Upper lobe of left lung (tissue), 6 donors: ENCODE measurements at regions not wholly inside any gene's neighbourhood (a gene's known extent, or its start where the extent isn't known, plus 50 kb on each side); places are given as distances from the start of the nearest gene placed in this dataset.

Source experiments
- ATAC-seq, 2 donors: fragments of 200-7000 bp; cut with Tn5 transposase; one replicate each; pipeline ENCODE4 v1.9.1; 2022; ENCODE audit warnings: mild to moderate bottlenecking in 2 of 2, moderate library complexity in 2 of 2; ENCODE audit not compliant: low FRiP score in 2 of 2
- DNase-seq, 2 donors: peaks; one replicate each; pipeline ENCODE4 v3.0.0-alpha.2; 2019 to 2020
- H3K27ac ChIP-seq, 4 donors: fragments of 200-600 bp; sonication (generic); one replicate each; pipeline ENCODE4 v1.5.1; 2016 to 2019
- H3K27me3 ChIP-seq, 4 donors: fragments of 200-600 bp; sonication (generic); one replicate each; pipeline ENCODE4 v1.5.1; 2017 to 2019
- H3K36me3 ChIP-seq, 4 donors: fragments of 200-600 bp; sonication (generic); one replicate each; pipeline ENCODE4 v1.5.1; 2016 to 2019
- H3K4me1 ChIP-seq, 4 donors: fragments of 200-600 bp; sonication (generic); one replicate each; pipeline ENCODE4 v1.5.1; 2018 to 2019
- H3K4me3 ChIP-seq, 4 donors: fragments of 200-600 bp; sonication (generic); one replicate each; pipeline ENCODE4 v1.5.1; 2017 to 2019; ENCODE audit warnings: mild to moderate bottlenecking in 2 of 4, moderate library complexity in 1 of 4
- H3K9me3 ChIP-seq, 4 donors: fragments of 200-600 bp; sonication (generic); one replicate each; pipeline ENCODE4 v1.5.1; 2018 to 2019
- EP300 ChIP-seq, 4 donors: sonication (generic); formaldehyde crosslinking; IDR thresholded peaks; one replicate each; pipeline ENCODE4 v1.5.1; 2017; ENCODE audit warnings: antibody characterized with exemption in 4 of 4, control low read depth in 2 of 4
- POLR2A ChIP-seq, 4 donors: fragments of 450-650 bp; IDR thresholded peaks; one replicate each; pipeline ENCODE4 v1.5.1; 2016 to 2017; ENCODE audit warnings: antibody characterized with exemption in 4 of 4, mild to moderate bottlenecking in 2 of 4
- POLR2AphosphoS5 ChIP-seq, 2 donors: sonication (generic); formaldehyde crosslinking; IDR thresholded peaks; one replicate each; pipeline ENCODE4 v1.5.1; 2017; ENCODE audit warnings: antibody characterized with exemption in 2 of 2
- WGBS, 2 donors: methylation state at CpG; one replicate each; pipeline ENCODE4 v1.1.5; 2017 to 2018; 5-methylcytosine and 5-hydroxymethylcytosine counted together
- TF ChIP-seq, protein P1 (sequence below), 6 experiments: fragments of 450-650 bp in 4 of 6; fragments of 200-600 bp in 2 of 6; sonication (generic) in 2 of 6; IDR thresholded peaks; one replicate each; pipeline ENCODE4 v1.5.1; 2016 to 2019; ENCODE audit warnings: antibody characterized with exemption in 6 of 6
- donor health status: DM: no; HTN: no; CAD: no; lungs with moderate emphysema.
- donor health status: DM: no; HTN: yes; CAD: no; lungs with severe emphysema.

- no peak for DNase-seq
- WGBS, 2 donors = 86 to 91% methylated on average over 23 of the region's 23 CpGs
- no peak overlapping the region for H3K4me3 ChIP-seq
- no peaks in the 10 kb centered on the region for H3K36me3 ChIP-seq
- no peaks in the 10 kb centered on the region for H3K4me1 ChIP-seq
- peaks cover 0 to 10% (median 0%) of the 10 kb centered on the region in 4 donors for H3K9me3 ChIP-seq
- H3K27me3 ChIP-seq = no peaks in the 10 kb centered on the region
- no peak overlapping the region for H3K27ac ChIP-seq
- TF ChIP-seq, protein P1, sequence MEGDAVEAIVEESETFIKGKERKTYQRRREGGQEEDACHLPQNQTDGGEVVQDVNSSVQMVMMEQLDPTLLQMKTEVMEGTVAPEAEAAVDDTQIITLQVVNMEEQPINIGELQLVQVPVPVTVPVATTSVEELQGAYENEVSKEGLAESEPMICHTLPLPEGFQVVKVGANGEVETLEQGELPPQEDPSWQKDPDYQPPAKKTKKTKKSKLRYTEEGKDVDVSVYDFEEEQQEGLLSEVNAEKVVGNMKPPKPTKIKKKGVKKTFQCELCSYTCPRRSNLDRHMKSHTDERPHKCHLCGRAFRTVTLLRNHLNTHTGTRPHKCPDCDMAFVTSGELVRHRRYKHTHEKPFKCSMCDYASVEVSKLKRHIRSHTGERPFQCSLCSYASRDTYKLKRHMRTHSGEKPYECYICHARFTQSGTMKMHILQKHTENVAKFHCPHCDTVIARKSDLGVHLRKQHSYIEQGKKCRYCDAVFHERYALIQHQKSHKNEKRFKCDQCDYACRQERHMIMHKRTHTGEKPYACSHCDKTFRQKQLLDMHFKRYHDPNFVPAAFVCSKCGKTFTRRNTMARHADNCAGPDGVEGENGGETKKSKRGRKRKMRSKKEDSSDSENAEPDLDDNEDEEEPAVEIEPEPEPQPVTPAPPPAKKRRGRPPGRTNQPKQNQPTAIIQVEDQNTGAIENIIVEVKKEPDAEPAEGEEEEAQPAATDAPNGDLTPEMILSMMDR (IDR thresholded peaks at IDR 0.05) = no peak
- no peak for TF ChIP-seq POLR2A (IDR thresholded peaks at IDR 0.05)
- TF ChIP-seq POLR2AphosphoS5 (IDR thresholded peaks at IDR 0.05) = no peak
- no peak for ATAC-seq
These were observed 323.3 kb upstream of the AJAP1 start for GRCh38 chr1:4330805-4331766.

DNA sequence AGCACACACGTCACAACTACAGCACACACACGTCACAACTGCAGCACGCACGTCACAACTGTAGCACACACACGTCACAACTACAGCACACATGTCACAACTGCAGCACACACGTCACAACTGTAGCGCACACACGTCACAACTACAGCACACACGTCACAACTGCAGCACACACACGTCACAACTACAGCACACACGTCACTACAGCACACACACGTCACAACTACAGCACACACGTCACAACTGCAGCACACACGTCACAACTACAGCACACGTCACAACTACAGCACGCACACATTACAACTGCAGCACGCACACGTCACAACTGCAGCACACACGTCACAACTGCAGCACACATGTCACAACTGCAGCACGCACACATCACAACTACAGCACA lies 322.6 kb upstream of the AJAP1 start:
- ATAC-seq = no peak
- WGBS, 2 donors = 92 to 93% methylated on average over 20 of the region's 20 CpGs
- peaks cover 0 to 10% (median 0%) of the 10 kb centered on the region in 4 donors for H3K9me3 ChIP-seq

DNA sequence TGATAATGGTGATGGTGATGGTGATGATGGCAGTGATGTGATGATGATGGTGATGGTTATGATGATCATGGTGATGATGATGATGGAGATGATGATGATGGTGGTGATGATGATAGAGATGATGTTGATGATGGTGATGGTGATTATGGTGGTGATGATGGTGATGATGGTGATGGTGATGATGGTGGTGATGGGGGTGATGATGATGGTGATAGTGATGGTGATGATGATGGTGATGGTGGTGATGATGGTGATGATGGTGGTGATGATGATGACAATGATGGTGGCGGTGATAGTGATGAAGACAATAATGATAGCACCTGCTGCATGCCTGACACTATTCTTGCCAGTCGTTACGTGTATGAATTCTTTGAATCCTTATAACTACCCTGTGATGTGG lies 317.9 kb upstream of the AJAP1 start:
- Histone ChIP-seq H3K9me3 (peaks cover 0 to 10% (median 0%) of the 10 kb centered on the region in 4 donors), H3K36me3 (no peaks in the 10 kb centered on the region), H3K4me1 (no peaks in the 10 kb centered on the region), H3K4me3 (no peak overlapping the region), H3K27ac (no peak overlapping the region), H3K27me3 (no peaks in the 10 kb centered on the region)
- 94 to 99% methylated on average over 3 of the region's 3 CpGs for WGBS, 2 donors
- DNase-seq (no peak), ATAC-seq (no peak)
- TF ChIP-seq EP300 (IDR thresholded peaks at IDR 0.05) (no peak), POLR2AphosphoS5 (IDR thresholded peaks at IDR 0.05) (no peak), POLR2A (IDR thresholded peaks at IDR 0.05) (no peak)
- TF ChIP-seq, protein P1 (IDR thresholded peaks at IDR 0.05) = no peak

More for the DNA sequence above, 322.6 kb upstream of the AJAP1 start:
- H3K36me3 ChIP-seq = no peaks in the 10 kb centered on the region
- no peak for DNase-seq
- H3K4me3 ChIP-seq = no peak overlapping the region
- H3K27ac ChIP-seq = no peak overlapping the region
- no peaks in the 10 kb centered on the region for H3K27me3 ChIP-seq
- TF ChIP-seq EP300 (IDR thresholded peaks at IDR 0.05) (no peak), POLR2A (IDR thresholded peaks at IDR 0.05) (no peak), POLR2AphosphoS5 (IDR thresholded peaks at IDR 0.05) (no peak)
- TF ChIP-seq, protein P1 (IDR thresholded peaks at IDR 0.05) = no peak
- H3K4me1 ChIP-seq = no peaks in the 10 kb centered on the region

DNA sequence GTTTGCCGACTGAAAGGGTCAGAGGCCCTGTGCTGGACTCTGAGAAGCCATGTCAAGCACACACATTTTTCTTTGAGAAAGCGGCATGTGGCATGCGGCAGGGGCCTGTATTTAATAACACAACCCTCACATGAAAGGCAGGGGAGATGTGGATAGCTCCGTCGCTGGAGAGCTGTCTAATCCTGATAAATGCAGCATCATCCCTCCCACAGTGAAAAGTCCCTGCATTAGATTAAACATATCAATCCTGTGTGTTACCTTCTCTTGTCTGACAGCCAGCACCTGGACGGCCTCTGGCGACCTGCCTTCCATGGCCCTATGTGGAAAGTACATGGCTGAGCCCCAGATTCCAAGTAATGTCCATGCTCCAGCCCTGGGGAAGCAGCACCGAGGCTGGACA lies 313.0 kb upstream of the AJAP1 start:
- 63 to 88% methylated on average over 6 to 8 of the region's 8 CpGs for WGBS, 2 donors
- no peak overlapping the region for H3K27ac ChIP-seq
- no peak for ATAC-seq
- no peak for DNase-seq
- H3K4me3 ChIP-seq = no peak overlapping the region
- H3K27me3 ChIP-seq = no peaks in the 10 kb centered on the region
- TF ChIP-seq POLR2A (IDR thresholded peaks at IDR 0.05) (no peak), EP300 (IDR thresholded peaks at IDR 0.05) (no peak), POLR2AphosphoS5 (IDR thresholded peaks at IDR 0.05) (no peak)
- TF ChIP-seq, protein P1 (IDR thresholded peaks at IDR 0.05) = no peak
- no peaks in the 10 kb centered on the region for H3K9me3 ChIP-seq
- no peaks in the 10 kb centered on the region for H3K4me1 ChIP-seq
- no peaks in the 10 kb centered on the region for H3K36me3 ChIP-seq
